ENCODE measurements at regions not wholly inside any gene's neighbourhood (a gene's known extent, or its start where the extent isn't known, plus 50 kb on each side); places are given as distances from the start of the nearest gene placed in this dataset.

GRCh38 chr1:163580926-163581325 lies 259.2 kb downstream of the NUF2 start:
- TF ChIP-seq CTCF (IDR thresholded peaks at IDR 0.05; ENCODE audit: insufficient read depth in 1 of 2, low read depth in 1 of 2, low read length in 1 of 2, severe bottlenecking in 1 of 2, unreplicated experiment in 1 of 2): no peak
- H3K27ac Mint-ChIP-seq (ENCODE audit: unreplicated experiment): no peak overlapping the region
- Histone ChIP-seq H3K36me3 (ENCODE audit: control insufficient read depth, insufficient read depth, low read length) (no peaks in the 10 kb centered on the region), H3K4me1 (no peaks in the 10 kb centered on the region), H3K9me3 (no peaks in the 10 kb centered on the region), H3K4me3 (ENCODE audit: low read depth, low read length) (no peak overlapping the region), H3K27me3 (replicated peaks; ENCODE audit: control insufficient read depth, insufficient read depth, low read length) (no peaks in the 10 kb centered on the region)
- BruUV-seq (replicated peaks): no TSS peak
- no peak for DNase-seq
- intact Hi-C loops (cut with micrococcal nuclease; ENCODE audit: unreplicated experiment): no loop called here
- H3K36me3 Mint-ChIP-seq (ENCODE audit: insufficient read depth, unreplicated experiment): no peaks in the 10 kb centered on the region
- no peaks in the 10 kb centered on the region for H3K4me1 Mint-ChIP-seq (ENCODE audit: low read depth, unreplicated experiment)
- peaks cover 2% of the 10 kb centered on the region for H3K27me3 Mint-ChIP-seq (ENCODE audit: insufficient read depth, unreplicated experiment)
- CTCF ChIA-PET: no interaction called here
- H3K4me3 Mint-ChIP-seq (ENCODE audit: unreplicated experiment): no peak overlapping the region
- no peaks in the 10 kb centered on the region for H3K9me3 Mint-ChIP-seq (ENCODE audit: unreplicated experiment)
- POLR2A ChIA-PET: no interaction called here

- H3K9me3 Mint-ChIP-seq (ENCODE audit: unreplicated experiment): no peaks in the 10 kb centered on the region
- no peak overlapping the region for H3K27ac Mint-ChIP-seq (ENCODE audit: unreplicated experiment)
- H3K27me3 ChIP-seq (replicated peaks; ENCODE audit: control insufficient read depth, insufficient read depth, low read length): no peaks in the 10 kb centered on the region
- H3K4me1 ChIP-seq: no peaks in the 10 kb centered on the region
- CTCF ChIA-PET: no interaction called here
- intact Hi-C loops (cut with micrococcal nuclease; ENCODE audit: unreplicated experiment): no loop called here
- peaks cover 5% of the 10 kb centered on the region for H3K27me3 Mint-ChIP-seq (ENCODE audit: insufficient read depth, unreplicated experiment)
- H3K36me3 ChIP-seq (ENCODE audit: control insufficient read depth, insufficient read depth, low read length): no peaks in the 10 kb centered on the region
- DNase-seq: no peak
- H3K4me1 Mint-ChIP-seq (ENCODE audit: low read depth, unreplicated experiment): no peaks in the 10 kb centered on the region
- H3K4me3 ChIP-seq (ENCODE audit: low read depth, low read length): no peak overlapping the region
- H3K4me3 Mint-ChIP-seq (ENCODE audit: unreplicated experiment): no peak overlapping the region
- BruUV-seq (replicated peaks): no TSS peak
- no peaks in the 10 kb centered on the region for H3K36me3 Mint-ChIP-seq (ENCODE audit: insufficient read depth, unreplicated experiment)
- POLR2A ChIA-PET: no interaction called here
- H3K9me3 ChIP-seq: no peaks in the 10 kb centered on the region
- no peak for TF ChIP-seq CTCF (IDR thresholded peaks at IDR 0.05; ENCODE audit: insufficient read depth in 1 of 2, low read depth in 1 of 2, low read length in 1 of 2, severe bottlenecking in 1 of 2, unreplicated experiment in 1 of 2)
Observed at GRCh38 chr1:163583661-163584181, 262.0 kb downstream of the NUF2 start.

GRCh38 chr1:163585796-163586195 lies 264.0 kb downstream of the NUF2 start:
- no peak for DNase-seq
- ChIA-PET CTCF (no interaction called here), POLR2A (no interaction called here)
- no peak overlapping the region for H3K27ac Mint-ChIP-seq (ENCODE audit: unreplicated experiment)
- H3K4me3 Mint-ChIP-seq (ENCODE audit: unreplicated experiment): no peak overlapping the region
- no peaks in the 10 kb centered on the region for H3K9me3 Mint-ChIP-seq (ENCODE audit: unreplicated experiment)
- Histone ChIP-seq H3K9me3 (no peaks in the 10 kb centered on the region), H3K4me3 (ENCODE audit: low read depth, low read length) (no peak overlapping the region), H3K4me1 (no peaks in the 10 kb centered on the region), H3K27me3 (replicated peaks; ENCODE audit: control insufficient read depth, insufficient read depth, low read length) (no peaks in the 10 kb centered on the region), H3K36me3 (ENCODE audit: control insufficient read depth, insufficient read depth, low read length) (no peaks in the 10 kb centered on the region)
- no peaks in the 10 kb centered on the region for H3K36me3 Mint-ChIP-seq (ENCODE audit: insufficient read depth, unreplicated experiment)
- H3K4me1 Mint-ChIP-seq (ENCODE audit: low read depth, unreplicated experiment): no peaks in the 10 kb centered on the region
- TF ChIP-seq CTCF (IDR thresholded peaks at IDR 0.05; ENCODE audit: insufficient read depth in 1 of 2, low read depth in 1 of 2, low read length in 1 of 2, severe bottlenecking in 1 of 2, unreplicated experiment in 1 of 2): no peak
- peaks cover 8% of the 10 kb centered on the region for H3K27me3 Mint-ChIP-seq (ENCODE audit: insufficient read depth, unreplicated experiment)
- intact Hi-C loops (cut with micrococcal nuclease; ENCODE audit: unreplicated experiment): no loop called here
- BruUV-seq (replicated peaks): no TSS peak
